ENCODE measurements at regions not wholly inside any gene's neighbourhood (a gene's known extent, or its start where the extent isn't known, plus 50 kb on each side); places are given as distances from the start of the nearest gene placed in this dataset.
"Not testable (repeated sequence)": the region's sequence is repeated elsewhere in the genome, so short reads cannot be mapped to it uniquely, and the experiment has no call there.

- not testable (repeated sequence) for DNase-seq (ENCODE audit: low read depth in 2 of 2)
These were observed 431.6 kb upstream of the AKR1E2 start for GRCh38 chr10:4394455-4394854.

- no peak for DNase-seq (ENCODE audit: low read depth in 2 of 2)
These were observed 434.3 kb upstream of the AKR1E2 start for GRCh38 chr10:4391683-4392082.

GRCh38 chr10:4390219-4390618 is 435.8 kb upstream of the AKR1E2 start:
- no peak for DNase-seq (ENCODE audit: low read depth in 2 of 2)

- no peak for DNase-seq (ENCODE audit: low read depth in 2 of 2)
These were observed 440.7 kb upstream of the AKR1E2 start for GRCh38 chr10:4385231-4385870.

- DNase-seq (ENCODE audit: low read depth in 2 of 2): no peak
These were observed 441.8 kb upstream of the AKR1E2 start for GRCh38 chr10:4384245-4384644.

GRCh38 chr10:4383651-4384098 is 442.3 kb upstream of the AKR1E2 start:
- DNase-seq (ENCODE audit: low read depth in 2 of 2): no peak

- no peak for DNase-seq (ENCODE audit: low read depth in 2 of 2)
These were observed 443.2 kb upstream of the AKR1E2 start for GRCh38 chr10:4382811-4383210.

- DNase-seq (ENCODE audit: low read depth in 2 of 2): no peak
These were observed 452.4 kb upstream of the AKR1E2 start for GRCh38 chr10:4373612-4374011.

- DNase-seq (ENCODE audit: low read depth in 2 of 2): no peak
These were observed 452.9 kb upstream of the AKR1E2 start for GRCh38 chr10:4373098-4373497.

GRCh38 chr10:4372601-4373000 is 453.4 kb upstream of the AKR1E2 start:
- no peak for DNase-seq (ENCODE audit: low read depth in 2 of 2)

- no peak for DNase-seq (ENCODE audit: low read depth in 2 of 2)
These were observed 454.2 kb upstream of the AKR1E2 start for GRCh38 chr10:4371691-4372295.

GRCh38 chr10:4370376-4370775 is 455.6 kb upstream of the AKR1E2 start:
- no peak for DNase-seq (ENCODE audit: low read depth in 2 of 2)

- no peak for DNase-seq (ENCODE audit: low read depth in 2 of 2)
These were observed 464.4 kb upstream of the AKR1E2 start for GRCh38 chr10:4361581-4361980.

GRCh38 chr10:4359003-4359402 is 467.0 kb upstream of the AKR1E2 start:
- DNase-seq (ENCODE audit: low read depth in 2 of 2): no peak

- DNase-seq (ENCODE audit: low read depth in 2 of 2): no peak
These were observed 468.1 kb upstream of the AKR1E2 start for GRCh38 chr10:4357911-4358310.

- no peak for DNase-seq (ENCODE audit: low read depth in 2 of 2)
These were observed 470.7 kb upstream of the AKR1E2 start for GRCh38 chr10:4355350-4355749.

GRCh38 chr10:4354382-4354812 is 471.6 kb upstream of the AKR1E2 start:
- no peak for DNase-seq (ENCODE audit: low read depth in 2 of 2)

GRCh38 chr10:4353964-4354363 is 472.0 kb upstream of the AKR1E2 start:
- no peak for DNase-seq (ENCODE audit: low read depth in 2 of 2)

- no peak for DNase-seq (ENCODE audit: low read depth in 2 of 2)
These were observed 472.9 kb upstream of the AKR1E2 start for GRCh38 chr10:4353059-4353655.

- no peak for DNase-seq (ENCODE audit: low read depth in 2 of 2)
These were observed 473.5 kb upstream of the AKR1E2 start for GRCh38 chr10:4352414-4352961.

- DNase-seq (ENCODE audit: low read depth in 2 of 2): no peak
These were observed 474.1 kb upstream of the AKR1E2 start for GRCh38 chr10:4351723-4352413.

- no peak for DNase-seq (ENCODE audit: low read depth in 2 of 2)
These were observed 478.6 kb upstream of the AKR1E2 start for GRCh38 chr10:4347397-4347796.

Data from activated CD4-positive, alpha-beta T cell treated with anti-CD3 and anti-CD28 coated beads for 24 hours (primary cell).